Stimulated activated CD4-positive, alpha-beta T cell treated with anti-CD3 and anti-CD28 coated beads, Interleukin-12 subunit alpha, Interleukin-12 subunit beta, amount 100 ng/mL, for 48 hours (primary cell): ENCODE measurements at regions not wholly inside any gene's neighbourhood (a gene's known extent, or its start where the extent isn't known, plus 50 kb on each side); places are given as distances from the start of the nearest gene placed in this dataset.

Experiments used
- DNase-seq, 3 donors: peaks; one replicate each; pipeline ENCODE4 v3.0.0-alpha.2; 2020; ENCODE audit warnings: low read depth in 2 of 3, low spot score in 1 of 3

DNA sequence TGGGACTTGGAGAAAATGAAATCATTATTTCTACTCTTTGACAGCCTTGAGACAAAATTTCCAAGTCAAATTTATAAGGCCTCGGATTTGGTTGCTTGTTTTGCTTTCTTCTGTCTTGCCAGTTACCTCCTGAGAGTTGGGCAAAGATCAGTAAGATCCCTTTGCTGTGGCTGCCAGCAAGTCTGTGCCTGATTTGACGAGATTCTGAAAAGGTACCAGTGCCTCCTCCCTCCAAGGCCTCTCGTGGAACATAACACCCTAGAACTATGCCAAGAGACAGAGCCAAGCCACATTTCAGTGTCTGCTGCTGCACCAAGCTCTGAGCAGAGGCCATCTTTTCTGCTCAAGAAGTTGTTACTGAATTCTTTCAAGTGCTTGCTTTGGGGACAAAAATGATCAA, 61.0 kb downstream of the GTPBP8 start:
- no peak for DNase-seq

DNA sequence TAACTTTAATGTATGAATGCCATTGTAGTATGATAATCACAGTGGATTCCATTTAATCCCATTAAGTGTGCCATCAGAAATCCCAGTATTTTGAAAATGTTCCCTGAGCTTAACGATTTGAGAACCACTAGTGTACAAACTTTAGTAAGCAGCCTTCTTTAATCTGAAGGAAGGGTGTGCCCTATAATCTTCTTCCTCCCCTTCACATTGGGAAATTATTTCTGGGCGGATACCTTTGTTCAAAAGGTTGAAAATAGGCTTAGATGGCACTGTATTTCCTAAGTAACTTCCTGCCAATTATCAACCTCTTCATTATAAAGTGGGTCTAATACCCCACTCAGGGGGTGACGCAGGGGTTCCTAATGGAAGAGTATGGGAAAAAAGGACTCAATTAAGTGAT, 62.4 kb downstream of the GTPBP8 start:
- DNase-seq = no peak

DNA sequence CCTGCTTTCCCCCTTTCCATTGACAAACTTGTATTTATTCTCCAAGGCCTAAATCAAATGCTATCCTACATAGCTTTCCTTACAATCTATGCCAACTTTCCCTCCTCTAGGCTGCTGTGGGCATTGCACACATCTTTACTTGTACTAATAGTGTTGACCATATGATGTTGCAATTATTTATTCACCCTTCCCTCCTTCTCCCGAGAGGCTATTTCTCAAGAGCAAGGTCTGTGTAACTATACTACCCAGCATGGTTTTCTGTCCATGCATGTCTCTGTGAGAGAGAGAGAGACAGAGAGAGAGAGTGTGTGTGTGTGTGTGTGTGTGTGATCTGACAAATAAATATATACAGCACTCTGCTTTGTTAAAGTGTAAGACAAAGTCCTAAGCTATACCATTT, 63.8 kb downstream of the GTPBP8 start:
- no peak for DNase-seq

DNA sequence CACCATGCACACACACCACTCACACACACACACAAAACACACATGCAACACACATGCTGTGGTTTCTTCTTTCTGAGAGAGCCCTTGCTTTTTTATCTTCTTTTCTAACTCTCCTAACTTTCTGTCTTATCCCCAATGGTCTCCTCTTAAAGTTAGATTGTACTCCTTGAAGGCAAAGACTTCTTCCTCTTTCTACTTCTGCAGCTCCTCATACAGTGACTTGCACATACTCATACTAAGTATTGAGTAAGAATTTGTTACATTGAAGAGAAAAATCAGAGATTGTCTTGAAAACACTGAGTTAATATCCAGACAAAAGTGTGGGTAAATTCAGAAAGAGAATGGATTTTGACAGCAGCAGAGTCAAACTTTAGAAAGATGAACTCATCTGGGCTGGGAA, 64.4 kb downstream of the GTPBP8 start:
- no peak for DNase-seq

DNA sequence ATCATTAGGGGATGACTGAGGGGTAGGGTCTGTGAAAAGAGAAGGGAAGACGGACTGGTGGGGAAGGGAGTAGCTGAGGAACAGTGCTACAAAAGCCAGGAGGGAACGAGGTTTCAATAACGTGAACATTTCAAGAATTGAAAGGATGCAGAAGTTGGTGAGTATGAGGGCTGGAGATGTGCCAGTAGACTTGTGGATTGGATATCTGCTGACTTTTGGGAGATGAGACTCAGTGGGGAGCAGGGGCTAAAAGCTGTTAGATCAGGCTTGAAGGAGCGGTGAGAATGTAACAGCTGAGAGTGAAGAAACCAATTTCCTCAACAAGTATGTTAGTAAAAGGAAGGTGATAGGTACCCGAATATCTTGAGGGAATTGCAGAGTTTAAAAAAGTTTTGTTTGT, 65.2 kb downstream of the GTPBP8 start:
- DNase-seq = no peak

DNA sequence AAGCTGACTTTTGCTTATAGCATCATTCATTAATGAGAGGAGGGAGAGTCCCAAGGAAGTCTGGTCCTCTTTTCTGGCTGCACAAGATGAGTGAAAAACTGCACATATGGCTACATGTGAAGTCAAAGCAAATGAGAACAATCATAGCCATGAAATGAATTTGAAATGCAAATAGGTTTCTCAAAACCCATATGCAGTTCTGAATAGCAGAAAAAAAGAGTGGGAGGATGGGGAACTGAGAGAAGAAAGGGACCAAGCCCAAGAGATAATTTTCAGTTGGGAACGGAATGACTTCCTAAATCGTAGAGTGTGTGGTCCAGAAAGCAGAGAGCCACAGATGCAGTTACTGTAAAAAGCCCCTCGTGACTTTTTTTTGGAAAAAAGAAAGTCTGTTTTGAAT, 66.3 kb downstream of the GTPBP8 start:
- no peak for DNase-seq

DNA sequence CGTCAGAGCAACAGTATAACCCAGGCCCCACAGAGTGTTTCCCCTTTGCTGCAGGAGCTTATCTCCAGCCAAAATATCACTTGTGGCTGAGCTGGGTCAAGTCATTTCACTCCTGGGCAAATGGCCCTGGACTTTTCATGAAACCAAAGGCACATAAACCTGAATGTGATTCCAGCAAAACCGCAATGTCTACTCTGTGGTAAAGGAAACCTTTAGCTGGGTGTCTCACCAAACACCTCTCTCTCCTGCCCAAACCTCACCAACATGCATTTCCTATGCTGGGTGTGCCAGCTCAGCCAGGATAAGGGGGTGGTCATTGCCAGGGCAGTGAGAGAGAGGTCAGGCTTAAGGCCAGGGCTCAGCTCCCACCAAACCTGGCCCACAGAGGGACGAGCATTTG, 67.4 kb downstream of the GTPBP8 start:
- no peak for DNase-seq

DNA sequence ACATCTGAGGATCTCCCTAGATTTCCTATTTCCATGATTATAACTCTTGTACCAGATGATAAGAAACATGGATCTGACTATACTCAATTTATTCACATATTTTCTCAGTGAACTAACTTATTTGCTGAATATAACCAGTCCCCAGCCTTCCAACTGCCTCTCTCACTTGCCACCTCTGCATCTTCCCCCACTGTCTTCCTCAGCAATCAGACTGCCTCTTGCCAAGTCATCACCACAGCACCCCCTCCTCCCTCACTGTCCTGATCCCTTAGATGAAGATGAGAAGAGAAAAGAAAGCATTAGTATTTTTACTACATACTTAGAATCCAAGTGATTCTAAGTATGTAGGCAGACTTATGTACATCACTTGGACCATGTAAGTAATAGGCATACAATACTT, 71.9 kb downstream of the GTPBP8 start:
- DNase-seq = no peak

DNA sequence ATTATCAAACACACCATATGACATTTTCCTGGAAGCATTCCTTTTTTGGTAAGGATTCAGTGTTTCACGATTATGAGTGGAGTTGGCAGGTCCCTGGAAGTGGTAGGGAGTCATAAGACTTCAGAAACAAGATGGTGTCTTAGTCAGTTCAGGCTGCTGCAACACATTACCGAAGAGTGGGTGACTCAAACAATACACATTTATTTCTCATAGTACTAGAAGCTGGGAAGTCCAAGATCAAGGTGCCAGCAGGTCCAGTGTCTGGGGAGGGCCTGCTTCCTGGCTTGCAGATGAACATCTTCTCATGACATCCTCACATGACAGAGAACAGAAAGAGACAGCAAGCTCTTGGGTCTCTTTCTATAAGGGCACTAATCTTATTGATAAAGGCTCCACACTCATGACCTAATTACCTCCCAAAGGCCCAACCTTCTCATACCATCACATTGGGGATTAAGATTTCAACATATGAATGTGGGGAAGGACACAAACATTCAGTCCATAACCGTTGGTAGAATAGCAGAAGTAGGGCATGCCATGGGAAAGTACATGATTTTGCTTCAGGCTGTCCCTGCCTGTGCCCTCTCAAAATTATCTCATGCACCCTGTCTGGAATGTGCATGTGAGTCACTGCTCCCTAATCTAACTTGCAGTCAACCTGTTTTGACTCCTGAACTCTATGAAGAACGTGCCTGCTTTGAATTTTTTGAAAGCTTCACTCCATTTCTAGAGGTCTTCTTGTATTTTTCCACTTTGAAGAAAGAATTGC, 72.5 kb downstream of the GTPBP8 start:
- no peak for DNase-seq

DNA sequence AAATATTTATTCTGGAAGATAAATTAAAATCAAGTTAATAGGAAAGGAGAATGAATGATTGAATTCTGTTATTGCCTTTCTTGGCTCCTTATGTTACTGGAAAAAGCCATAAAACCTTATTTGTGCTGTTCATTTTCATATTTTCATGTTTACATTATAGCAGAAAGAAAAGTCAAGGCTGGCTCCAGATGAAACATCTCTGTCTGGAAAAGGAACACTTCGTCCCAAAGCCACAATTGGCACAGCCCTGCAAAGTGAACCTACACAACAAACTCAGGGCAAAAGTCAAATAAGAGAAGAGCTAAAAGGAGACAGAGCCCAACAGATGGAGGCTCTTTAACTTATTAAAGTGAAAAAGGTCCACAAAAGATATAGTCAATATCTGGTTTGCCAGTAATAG, 73.4 kb downstream of the GTPBP8 start:
- no peak for DNase-seq

DNA sequence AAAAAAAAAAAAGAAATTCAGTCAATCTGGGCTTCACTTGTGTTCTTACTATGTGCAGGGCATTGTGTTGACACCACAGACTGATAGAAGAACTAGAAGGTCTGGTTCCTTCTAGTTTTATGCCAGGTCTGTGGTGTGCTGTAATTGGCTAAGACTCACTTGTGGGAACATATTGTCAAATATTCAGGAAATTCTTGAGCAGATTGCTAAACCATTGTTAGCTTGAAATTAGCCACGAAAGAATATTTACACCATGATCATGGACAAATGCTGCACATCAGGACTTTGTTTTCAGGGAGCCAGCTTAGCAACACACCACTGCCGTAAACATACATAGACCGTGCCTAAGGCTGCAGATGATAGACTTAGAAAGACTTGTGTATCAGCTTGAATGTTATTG, 74.6 kb downstream of the GTPBP8 start:
- no peak for DNase-seq

DNA sequence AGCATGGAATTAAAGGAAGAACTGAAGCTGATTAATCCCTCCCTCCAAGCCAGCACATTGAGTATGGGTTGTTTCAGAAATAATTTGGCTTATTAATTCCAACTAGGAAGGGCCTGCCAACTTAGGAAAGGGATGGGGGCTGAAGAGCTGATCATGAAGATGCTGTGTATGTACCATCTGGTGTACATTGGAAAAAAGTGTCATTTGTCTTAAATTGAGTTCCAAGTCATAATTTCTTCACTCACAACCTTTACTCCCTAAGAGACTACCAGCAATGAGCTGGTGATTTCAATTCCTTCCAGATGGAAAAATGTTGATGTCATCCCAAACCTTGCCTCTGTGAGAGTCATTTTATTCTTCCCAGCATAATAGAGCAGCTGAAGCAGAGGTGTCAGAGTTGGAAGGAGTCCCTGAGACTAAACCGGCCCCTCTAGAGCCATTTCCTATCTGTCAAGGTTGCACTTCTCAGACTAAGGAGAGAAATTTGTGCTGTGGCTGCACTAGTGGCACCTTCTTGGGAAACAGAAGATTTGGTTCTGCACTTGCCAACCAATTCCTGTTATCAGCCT, 79.4 kb downstream of the GTPBP8 start:
- DNase-seq = no peak

DNA sequence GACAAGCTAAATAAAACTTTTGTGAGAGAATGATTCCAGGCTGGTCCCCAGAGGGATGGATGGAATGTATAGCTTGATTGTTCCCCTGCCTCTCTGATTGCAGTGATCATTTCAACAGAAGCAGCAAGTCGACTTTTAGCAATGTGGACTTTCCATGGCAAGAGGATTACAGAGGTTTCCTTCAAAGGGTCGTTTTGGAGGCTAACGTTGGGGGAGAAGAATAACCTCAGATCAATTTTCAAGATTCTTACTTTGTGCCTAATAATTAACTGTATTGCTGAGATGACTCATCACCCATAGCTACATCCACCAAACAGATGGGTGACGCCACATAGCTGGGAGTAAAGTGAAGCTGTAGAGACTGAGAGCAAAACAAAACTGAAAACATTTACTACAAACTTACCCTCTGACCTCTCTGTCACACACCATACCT, 79.9 kb downstream of the GTPBP8 start:
- no peak for DNase-seq

DNA sequence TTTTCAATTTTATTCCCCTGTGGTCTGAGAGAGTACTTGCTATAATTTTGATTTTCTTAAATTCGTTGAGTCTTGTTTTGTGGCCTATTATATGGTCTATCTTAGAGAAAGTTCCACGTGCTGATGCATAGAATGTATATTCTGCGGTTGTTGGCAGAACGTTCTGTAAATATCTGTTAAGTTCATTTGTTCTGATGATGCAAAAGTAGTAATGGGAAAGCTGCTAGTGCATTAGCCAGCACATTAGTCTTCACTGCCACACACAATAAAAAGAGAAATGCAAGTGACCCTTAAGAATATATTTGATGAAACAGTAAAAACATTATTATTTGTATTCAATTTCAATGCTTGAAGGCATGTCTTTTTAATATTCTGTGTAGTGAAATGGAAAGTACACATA, 84.8 kb downstream of the GTPBP8 start:
- DNase-seq = no peak

DNA sequence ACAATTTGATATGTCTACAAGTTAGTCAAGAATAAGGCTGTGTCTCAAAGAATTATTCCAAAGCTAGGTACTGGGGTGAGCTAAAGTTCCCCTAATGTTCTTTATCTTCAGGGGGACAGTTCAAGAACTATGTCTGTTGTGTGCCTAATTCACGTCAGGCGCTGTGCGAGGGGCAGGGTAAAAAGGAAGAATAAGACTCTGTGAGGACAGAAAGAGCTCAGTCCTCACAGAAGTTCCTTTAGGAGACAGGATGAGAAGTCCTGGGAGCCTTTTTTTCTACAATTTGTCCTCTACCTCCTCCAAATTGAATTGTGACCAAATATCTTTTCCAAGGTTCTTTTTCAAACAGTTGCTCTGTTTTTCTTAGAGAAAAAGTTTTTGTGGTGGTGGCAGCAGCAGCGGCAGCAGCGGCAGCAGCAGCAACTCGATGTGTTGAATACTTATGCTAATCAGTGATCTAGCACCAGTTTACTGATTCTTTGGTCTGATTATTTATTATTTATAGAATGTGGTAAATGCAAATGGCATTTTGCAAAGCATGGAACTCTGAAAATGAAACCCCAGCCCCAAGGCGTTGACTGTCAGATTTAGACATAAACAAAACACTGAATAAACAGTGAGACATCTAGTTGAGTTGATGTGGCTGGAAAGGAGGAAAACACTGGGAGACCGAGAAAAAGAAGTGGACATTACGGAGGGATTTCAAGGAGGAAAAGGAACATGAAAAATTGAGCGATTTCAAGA, 88.6 kb downstream of the GTPBP8 start:
- DNase-seq = no peak

DNA sequence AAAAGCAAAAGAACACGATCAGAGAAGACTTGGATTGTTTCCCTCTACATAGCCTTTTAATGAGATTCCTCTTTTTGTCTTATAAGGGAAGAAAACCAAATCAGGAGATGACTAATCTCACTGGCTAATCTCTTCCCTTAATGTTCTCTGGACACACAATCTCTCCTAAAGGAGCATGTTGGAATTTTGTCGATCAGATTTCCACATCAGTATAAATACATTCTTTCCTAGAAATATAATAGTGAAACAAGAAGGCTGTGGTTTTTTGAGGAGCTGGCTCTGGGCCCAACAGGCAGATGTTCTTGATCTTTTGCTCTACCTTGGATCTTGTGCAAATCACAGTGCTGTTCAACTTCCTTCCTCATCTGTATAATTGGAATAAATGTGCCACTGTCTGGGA, 94.0 kb downstream of the GTPBP8 start:
- DNase-seq = no peak

DNA sequence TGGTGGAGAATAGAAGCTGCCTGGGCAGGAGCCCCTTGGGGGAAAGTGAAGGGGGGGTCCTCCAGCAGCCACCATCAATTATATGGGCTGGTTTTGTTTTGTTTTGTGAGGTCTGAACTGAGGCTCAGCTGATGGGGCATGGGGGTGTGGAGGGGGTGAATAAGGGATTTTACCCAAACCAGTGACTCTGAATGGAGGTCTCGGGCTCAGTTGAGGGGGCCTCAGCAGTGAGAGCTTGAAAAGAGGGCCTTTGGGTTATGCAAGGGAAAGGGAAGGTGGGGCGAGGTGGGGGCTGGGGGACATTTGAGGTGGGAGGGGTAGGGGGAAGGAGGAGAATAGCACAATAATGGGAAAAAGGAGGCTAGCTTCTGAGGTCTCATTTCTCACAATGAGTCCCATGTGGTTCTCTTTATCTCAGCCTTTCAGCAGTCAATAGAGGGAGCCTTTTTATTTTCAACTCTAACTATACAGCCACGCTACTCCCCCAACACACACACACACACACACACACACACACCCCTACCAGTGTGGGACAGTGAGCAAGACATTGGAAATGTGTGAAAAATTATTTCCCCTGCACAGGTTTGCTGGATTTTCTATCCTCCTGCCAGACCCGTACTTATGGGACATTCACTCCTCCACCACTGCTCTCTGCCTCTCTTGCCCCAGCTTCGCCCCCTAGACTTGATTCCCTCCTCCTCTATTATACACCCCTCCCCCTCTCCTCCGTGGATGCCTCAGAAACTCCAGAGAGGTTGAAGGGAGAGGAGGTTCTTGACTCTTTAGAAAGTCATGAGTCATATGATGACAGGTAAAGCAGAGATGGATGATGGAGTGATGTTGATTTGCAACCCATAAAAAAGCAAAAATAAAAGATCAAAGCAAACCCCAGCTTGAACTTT, 96.0 kb downstream of the GTPBP8 start:
- DNase-seq = no peak

DNA sequence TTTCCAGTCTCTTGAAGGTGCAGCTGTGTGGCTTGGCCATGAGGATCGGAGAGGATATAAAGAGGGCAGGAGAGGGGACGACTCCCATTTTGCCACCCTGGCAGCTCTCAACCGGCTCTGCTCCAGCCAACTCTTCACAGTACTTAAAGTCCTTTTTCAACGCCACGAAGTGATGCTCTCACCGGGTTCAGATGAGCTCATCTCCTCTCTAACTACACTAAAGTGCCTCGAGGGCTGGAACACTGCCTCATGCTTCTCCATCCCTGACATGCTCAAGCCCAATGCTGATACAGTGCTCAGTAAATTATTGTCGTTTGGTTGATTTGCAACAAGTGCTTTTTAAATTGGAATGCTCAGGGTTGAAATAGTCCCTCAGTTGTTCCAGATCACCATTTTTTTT, 97.8 kb downstream of the GTPBP8 start:
- no peak for DNase-seq

DNA sequence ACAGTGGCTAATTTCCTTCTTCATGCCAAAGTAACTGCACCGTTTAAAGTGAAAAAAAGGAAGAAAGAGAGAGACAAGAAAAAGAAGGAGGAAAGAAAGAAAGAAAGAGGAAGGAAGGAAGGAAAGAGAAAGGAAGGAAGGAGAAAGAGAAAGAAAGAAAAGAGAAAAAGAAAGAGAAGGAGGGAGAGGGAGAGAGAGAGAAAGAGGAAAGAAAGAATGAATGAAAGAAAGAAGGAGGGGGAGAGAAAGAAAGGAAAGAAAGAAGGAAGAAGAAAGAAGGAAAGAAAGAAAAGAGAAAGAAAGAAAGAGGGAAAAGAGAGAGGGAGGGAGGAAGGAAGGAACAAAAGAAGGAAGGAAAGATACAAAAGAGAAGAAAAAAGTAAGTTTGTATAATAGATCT, 100.6 kb downstream of the GTPBP8 start:
- no peak for DNase-seq

DNA sequence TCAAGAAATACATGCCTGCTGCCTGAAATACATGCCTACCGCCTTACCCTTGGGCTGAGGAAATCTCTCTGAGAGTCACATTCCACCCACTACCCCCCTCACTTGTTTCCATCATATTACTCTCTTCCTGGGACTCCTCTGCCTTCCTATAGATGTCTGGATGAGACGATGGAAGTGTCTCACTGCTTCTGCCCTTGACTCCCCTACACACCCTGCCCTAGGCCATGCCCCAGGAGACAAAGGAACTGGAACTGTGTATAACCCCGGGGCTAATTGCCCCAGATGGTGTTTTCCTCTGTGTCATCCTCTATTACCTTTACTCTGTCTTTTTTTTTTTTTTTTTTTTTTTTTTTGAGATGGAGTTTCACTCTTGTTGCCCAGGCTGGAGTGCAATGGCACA, 102.0 kb downstream of the GTPBP8 start:
- DNase-seq = no peak
